HL-60 (cell line): ENCODE measurements at regions not wholly inside any gene's neighbourhood (a gene's known extent, or its start where the extent isn't known, plus 50 kb on each side); places are given as distances from the start of the nearest gene placed in this dataset.

Experiments used
- DNase-seq, 2 experiments: peaks; one replicate each; pipeline ENCODE4 v3.0.0-alpha.2; 2010 to 2020; ENCODE audit warnings: low read depth in 1 of 2, low spot score in 1 of 2
- H3K27ac ChIP-seq: fragments of 250-450 bp; sonication (Bioruptor Pico); replicated peaks from 2 replicates; pipeline ENCODE4 v1.5.1; 2020; ENCODE audit warnings: mild to moderate bottlenecking, moderate library complexity
- H3K27me3 ChIP-seq: fragments of 250-450 bp; sonication (Bioruptor Pico); 2 replicates; pipeline ENCODE4 v1.5.1; 2021; ENCODE audit warnings: mild to moderate bottlenecking, moderate library complexity; ENCODE audit not compliant: insufficient read depth, poor library complexity, severe bottlenecking
- H3K4me3 ChIP-seq: replicated peaks from 2 replicates; pipeline ENCODE4 v1.5.1; 2011; ENCODE audit warnings: mild to moderate bottlenecking, control low read depth, low read length; ENCODE audit not compliant: insufficient read depth
- CTCF ChIP-seq: IDR thresholded peaks from one replicate; pipeline ENCODE4 v1.5.1; 2011; ENCODE audit warnings: low read length, control low read depth, inconsistent platforms; ENCODE audit not compliant: insufficient read depth
- GABPA ChIP-seq: IDR thresholded peaks from 2 replicates; pipeline ENCODE4 v1.6.1; 2012; ENCODE audit warnings: low read depth
- POLR2AphosphoS5 ChIP-seq: IDR thresholded peaks from 2 replicates; pipeline ENCODE4 v1.6.1; 2012; ENCODE audit warnings: low read depth
- REST ChIP-seq: IDR thresholded peaks from 2 replicates; pipeline ENCODE4 v1.6.1; 2012; ENCODE audit warnings: low read depth; ENCODE audit not compliant: insufficient replicate concordance
- SPI1 ChIP-seq: IDR thresholded peaks from 2 replicates; pipeline ENCODE4 v1.6.1; 2012; ENCODE audit warnings: low read depth, mild to moderate bottlenecking, borderline replicate concordance

GRCh38 chr1:217150366-217150765 is 427.1 kb upstream of the ESRRG start:
- no peak for DNase-seq
- no peak overlapping the region for H3K4me3 ChIP-seq
- TF ChIP-seq GABPA (no peak), SPI1 (no peak), REST (no peak), POLR2AphosphoS5 (no peak), CTCF (no peak)
- H3K27ac ChIP-seq, result no peak overlapping the region
- H3K27me3 ChIP-seq, result no peaks in the 10 kb centered on the region

GRCh38 chr1:217149791-217150190 is 426.6 kb upstream of the ESRRG start:
- no peak for DNase-seq

GRCh38 chr1:217141711-217142110 is 418.5 kb upstream of the ESRRG start:
- no peak for DNase-seq
- H3K4me3 ChIP-seq, result no peak overlapping the region
- H3K27ac ChIP-seq, result no peak overlapping the region
- H3K27me3 ChIP-seq, result peaks cover 37% of the 10 kb centered on the region
- TF ChIP-seq CTCF (no peak), GABPA (no peak), POLR2AphosphoS5 (no peak), SPI1 (no peak), REST (no peak)

More at GRCh38 chr1:217149791-217150190, 426.6 kb upstream of the ESRRG start:
- Histone ChIP-seq H3K27ac (no peak overlapping the region), H3K27me3 (no peaks in the 10 kb centered on the region), H3K4me3 (no peak overlapping the region)
- TF ChIP-seq GABPA (no peak), POLR2AphosphoS5 (no peak), REST (no peak), SPI1 (no peak), CTCF (no peak)
